ENCODE measurements at regions not wholly inside any gene's neighbourhood (a gene's known extent, or its start where the extent isn't known, plus 50 kb on each side); places are given as distances from the start of the nearest gene placed in this dataset.
A peak's percentile ranks its signal among the peaks of the same experiment; 100 is the strongest.

DNA sequence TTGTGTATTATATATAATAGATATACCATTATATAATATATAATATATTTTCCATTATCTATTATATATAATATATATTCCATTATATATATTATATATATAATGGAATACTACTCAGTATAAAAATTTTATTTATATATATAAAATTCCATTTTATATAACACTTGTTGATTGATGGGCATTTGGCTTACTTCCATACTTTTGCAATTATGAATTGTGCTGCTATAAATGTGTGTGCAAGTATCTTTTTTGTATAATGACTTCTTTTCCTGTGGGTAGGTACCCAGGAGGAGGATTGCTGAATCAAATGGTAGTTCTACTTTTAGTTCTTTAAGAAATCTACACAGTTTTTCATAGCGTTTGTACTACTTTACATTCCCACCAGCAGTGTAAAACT lies 1211.1 kb downstream of the NCAM2 start:
- ATAC-seq (no peak), DNase-seq (no peak)
- intact Hi-C loops (cut with DNase I, micrococcal nuclease) = no loop called here
- ChIA-PET CTCF (no interaction called here), POLR2A (no interaction called here)
- peaks cover 3% of the 10 kb centered on the region for H3K9me3 Mint-ChIP-seq (ENCODE audit: low read depth)
- no peaks in the 10 kb centered on the region for H3K4me1 Mint-ChIP-seq
- no peak overlapping the region for H3K4me3 Mint-ChIP-seq
- H3K27ac Mint-ChIP-seq = no peak overlapping the region
- H3K36me3 Mint-ChIP-seq (ENCODE audit: low read depth) = no peaks in the 10 kb centered on the region
- H3K27me3 Mint-ChIP-seq = no peaks in the 10 kb centered on the region

GRCh38 chr21:22211943-22212342 lies 1213.7 kb downstream of the NCAM2 start:
- DNase-seq (no peak), ATAC-seq (no peak)
- H3K4me3 Mint-ChIP-seq = no peak overlapping the region
- POLR2A ChIA-PET = no interaction called here
- H3K36me3 Mint-ChIP-seq (ENCODE audit: low read depth) = no peaks in the 10 kb centered on the region
- H3K27me3 Mint-ChIP-seq = no peaks in the 10 kb centered on the region
- CTCF ChIA-PET = no interaction called here
- peaks cover 5% of the 10 kb centered on the region for H3K9me3 Mint-ChIP-seq (ENCODE audit: low read depth)
- no peaks in the 10 kb centered on the region for H3K4me1 Mint-ChIP-seq
- intact Hi-C loops (cut with DNase I, micrococcal nuclease) = no loop called here
- no peak overlapping the region for H3K27ac Mint-ChIP-seq

DNA sequence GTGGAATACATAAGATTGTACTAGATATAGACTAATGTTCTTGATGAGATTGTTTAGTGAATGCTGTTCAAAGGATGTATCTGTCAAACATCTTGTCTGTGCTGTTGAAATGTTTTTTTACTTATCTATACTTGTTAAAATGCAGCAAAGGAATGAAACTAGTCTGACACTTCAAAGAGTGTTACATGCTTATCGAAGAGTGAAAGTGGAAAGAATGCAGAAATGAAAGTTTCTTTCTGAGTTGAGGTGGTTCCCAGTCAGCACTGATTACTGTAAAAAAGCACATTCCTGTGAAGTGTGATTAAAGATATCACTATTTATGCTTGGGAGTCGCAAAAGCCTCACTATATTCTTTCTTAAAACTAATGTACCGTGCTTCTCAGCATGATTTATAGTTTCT lies 1225.2 kb downstream of the NCAM2 start:
- H3K4me1 Mint-ChIP-seq = peaks cover 12% of the 10 kb centered on the region
- H3K27me3 Mint-ChIP-seq = no peaks in the 10 kb centered on the region
- H3K36me3 Mint-ChIP-seq (ENCODE audit: low read depth) = no peaks in the 10 kb centered on the region
- no peaks in the 10 kb centered on the region for H3K9me3 Mint-ChIP-seq (ENCODE audit: low read depth)
- H3K27ac Mint-ChIP-seq = no peak overlapping the region
- peak; percentile 97 for ATAC-seq
- no peak overlapping the region for H3K4me3 Mint-ChIP-seq
- POLR2A ChIA-PET = no interaction called here
- intact Hi-C loops (cut with DNase I, micrococcal nuclease) = loop anchor here (1.0 to 10.0 kb wide), 2 partner anchors 39 to 311 kb away; no protein-coding TSS in a partner anchor
- CTCF ChIA-PET = no interaction called here
- no peak for DNase-seq

DNA sequence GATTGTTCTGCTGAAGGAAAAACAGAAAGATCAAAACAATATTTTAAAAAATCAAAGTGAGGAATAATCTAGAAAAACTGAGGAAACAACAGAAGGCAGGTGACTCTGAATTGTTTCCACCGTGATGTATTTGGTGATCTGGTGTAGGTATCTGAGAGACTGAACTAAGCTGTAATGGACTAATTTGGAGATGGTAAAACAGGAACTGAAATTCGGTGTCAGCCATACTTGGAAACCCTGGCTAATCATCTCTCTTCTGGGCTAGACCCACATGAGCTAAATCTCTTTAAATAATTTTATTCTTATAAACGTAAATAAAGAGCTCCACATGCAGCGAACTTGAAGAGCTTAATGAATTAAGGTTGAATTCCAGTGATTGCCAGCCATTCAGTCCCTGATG lies 1226.1 kb downstream of the NCAM2 start:
- Mint-ChIP-seq H3K27ac (no peak overlapping the region), H3K36me3 (ENCODE audit: low read depth) (no peaks in the 10 kb centered on the region), H3K4me3 (no peak overlapping the region), H3K4me1 (peaks cover 12% of the 10 kb centered on the region), H3K9me3 (ENCODE audit: low read depth) (no peaks in the 10 kb centered on the region), H3K27me3 (no peaks in the 10 kb centered on the region)
- ChIA-PET POLR2A (no interaction called here), CTCF (no interaction called here)
- no peak for DNase-seq
- intact Hi-C loops (cut with DNase I, micrococcal nuclease) = loop anchor here in 1 of 2 experiments (10.0 kb wide), 1 partner anchor 311 kb away; no protein-coding TSS in a partner anchor
- ATAC-seq = no peak

- Mint-ChIP-seq H3K27me3 (no peaks in the 10 kb centered on the region), H3K27ac (no peak overlapping the region), H3K36me3 (ENCODE audit: low read depth) (no peaks in the 10 kb centered on the region), H3K9me3 (ENCODE audit: low read depth) (no peaks in the 10 kb centered on the region), H3K4me1 (peaks cover 12% of the 10 kb centered on the region), H3K4me3 (no peak overlapping the region)
- ChIA-PET POLR2A (no interaction called here), CTCF (no interaction called here)
- no peak for ATAC-seq
- no peak for DNase-seq
- intact Hi-C loops (cut with DNase I, micrococcal nuclease) = loop anchor here in 1 of 2 experiments (10.0 kb wide), 1 partner anchor 310 kb away; no protein-coding TSS in a partner anchor
Observed at GRCh38 chr21:22225299-22225698, 1227.1 kb downstream of the NCAM2 start.

GRCh38 chr21:22231013-22231412 lies 1232.8 kb downstream of the NCAM2 start:
- Mint-ChIP-seq H3K4me3 (no peak overlapping the region), H3K27me3 (no peaks in the 10 kb centered on the region), H3K27ac (no peak overlapping the region), H3K4me1 (no peaks in the 10 kb centered on the region), H3K36me3 (ENCODE audit: low read depth) (no peaks in the 10 kb centered on the region), H3K9me3 (ENCODE audit: low read depth) (no peaks in the 10 kb centered on the region)
- POLR2A ChIA-PET = no interaction called here
- ATAC-seq (no peak), DNase-seq (no peak)
- intact Hi-C loops (cut with DNase I, micrococcal nuclease) = no loop called here
- CTCF ChIA-PET = no interaction called here

DNA sequence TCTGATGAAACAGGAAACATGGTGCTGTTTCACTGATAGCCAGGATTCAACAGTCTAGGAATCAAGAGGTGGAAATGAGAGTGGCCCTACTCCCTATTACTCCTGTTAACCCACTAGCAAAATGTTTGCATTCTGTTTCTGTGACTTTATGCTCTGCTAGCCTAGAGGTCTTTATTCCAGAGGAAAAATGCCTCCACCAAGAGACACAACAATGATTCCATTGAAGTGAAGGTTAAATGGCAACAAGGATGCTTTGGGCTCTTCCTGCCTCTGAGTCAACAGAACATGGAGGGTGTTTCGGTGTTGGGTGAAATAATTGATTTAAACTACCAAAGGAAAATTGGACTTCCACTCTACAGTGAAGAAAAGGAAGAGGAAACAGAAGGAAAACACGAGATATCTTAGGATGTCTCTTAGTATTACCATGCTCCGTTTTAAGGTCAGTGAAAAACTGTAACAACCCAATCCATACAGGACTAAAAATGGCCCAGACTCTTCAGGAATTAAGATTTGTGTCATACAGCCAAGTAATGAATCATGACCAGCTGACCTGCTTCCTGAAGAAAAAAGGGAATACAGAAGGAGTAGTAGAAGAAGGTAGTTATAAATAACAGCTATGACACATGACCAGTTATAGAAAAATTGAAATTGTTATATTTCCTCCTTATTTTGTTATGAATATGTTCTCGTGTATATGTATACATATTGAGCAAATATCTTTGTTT lies 1237.8 kb downstream of the NCAM2 start:
- CTCF ChIA-PET = no interaction called here
- H3K4me1 Mint-ChIP-seq = no peaks in the 10 kb centered on the region
- no peaks in the 10 kb centered on the region for H3K36me3 Mint-ChIP-seq (ENCODE audit: low read depth)
- ATAC-seq (no peak), DNase-seq (no peak)
- intact Hi-C loops (cut with DNase I, micrococcal nuclease) = no loop called here
- H3K27ac Mint-ChIP-seq = no peak overlapping the region
- H3K27me3 Mint-ChIP-seq = no peaks in the 10 kb centered on the region
- no peak overlapping the region for H3K4me3 Mint-ChIP-seq
- peaks cover 7% of the 10 kb centered on the region for H3K9me3 Mint-ChIP-seq (ENCODE audit: low read depth)
- POLR2A ChIA-PET = no interaction called here

- POLR2A ChIA-PET = no interaction called here
Observed at GRCh38 chr21:22244516-22244915, 1246.3 kb downstream of the NCAM2 start.

DNA sequence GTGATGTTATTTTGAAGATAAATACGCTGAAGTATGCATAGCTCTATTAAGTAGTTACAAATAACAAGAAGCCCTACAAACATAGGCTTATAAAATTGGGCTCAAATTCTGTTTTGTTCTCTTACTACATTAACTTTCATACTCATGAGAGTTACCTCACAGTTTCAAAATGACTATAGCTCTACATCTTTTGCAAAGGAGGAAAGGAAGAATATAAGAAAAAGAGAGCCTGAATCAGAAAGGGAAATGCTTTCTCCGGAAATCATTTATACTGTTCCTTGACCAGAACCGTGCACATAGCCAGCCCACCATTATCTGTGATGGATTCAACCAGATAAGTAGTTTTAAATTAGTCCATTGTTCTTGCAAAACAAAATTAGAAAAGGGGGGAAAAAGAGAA lies 1252.1 kb downstream of the NCAM2 start:
- H3K9me3 Mint-ChIP-seq (ENCODE audit: low read depth) = no peaks in the 10 kb centered on the region
- intact Hi-C loops (cut with DNase I, micrococcal nuclease) = no loop called here
- H3K36me3 Mint-ChIP-seq (ENCODE audit: low read depth) = no peaks in the 10 kb centered on the region
- peaks cover 6% of the 10 kb centered on the region for H3K4me1 Mint-ChIP-seq
- POLR2A ChIA-PET = no interaction called here
- DNase-seq (no peak), ATAC-seq (no peak)
- no peaks in the 10 kb centered on the region for H3K27me3 Mint-ChIP-seq
- CTCF ChIA-PET = no interaction called here
- no peak overlapping the region for H3K4me3 Mint-ChIP-seq
- H3K27ac Mint-ChIP-seq = no peak overlapping the region

More at GRCh38 chr21:22244516-22244915, 1246.3 kb downstream of the NCAM2 start:
- ATAC-seq (no peak), DNase-seq (no peak)
- no peaks in the 10 kb centered on the region for H3K4me1 Mint-ChIP-seq
- CTCF ChIA-PET = no interaction called here
- H3K9me3 Mint-ChIP-seq (ENCODE audit: low read depth) = no peaks in the 10 kb centered on the region
- no peaks in the 10 kb centered on the region for H3K27me3 Mint-ChIP-seq
- no peak overlapping the region for H3K27ac Mint-ChIP-seq
- intact Hi-C loops (cut with DNase I, micrococcal nuclease) = no loop called here
- no peaks in the 10 kb centered on the region for H3K36me3 Mint-ChIP-seq (ENCODE audit: low read depth)
- H3K4me3 Mint-ChIP-seq = no peak overlapping the region

- H3K36me3 Mint-ChIP-seq (ENCODE audit: low read depth) = no peaks in the 10 kb centered on the region
- no peaks in the 10 kb centered on the region for H3K27me3 Mint-ChIP-seq
- H3K4me3 Mint-ChIP-seq = no peak overlapping the region
- intact Hi-C loops (cut with DNase I, micrococcal nuclease) = no loop called here
- ATAC-seq (no peak), DNase-seq (no peak)
- ChIA-PET CTCF (no interaction called here), POLR2A (no interaction called here)
- H3K4me1 Mint-ChIP-seq = peaks cover 6% of the 10 kb centered on the region
- no peak overlapping the region for H3K27ac Mint-ChIP-seq
- H3K9me3 Mint-ChIP-seq (ENCODE audit: low read depth) = no peaks in the 10 kb centered on the region
Observed at GRCh38 chr21:22253761-22254160, 1255.6 kb downstream of the NCAM2 start.

DNA sequence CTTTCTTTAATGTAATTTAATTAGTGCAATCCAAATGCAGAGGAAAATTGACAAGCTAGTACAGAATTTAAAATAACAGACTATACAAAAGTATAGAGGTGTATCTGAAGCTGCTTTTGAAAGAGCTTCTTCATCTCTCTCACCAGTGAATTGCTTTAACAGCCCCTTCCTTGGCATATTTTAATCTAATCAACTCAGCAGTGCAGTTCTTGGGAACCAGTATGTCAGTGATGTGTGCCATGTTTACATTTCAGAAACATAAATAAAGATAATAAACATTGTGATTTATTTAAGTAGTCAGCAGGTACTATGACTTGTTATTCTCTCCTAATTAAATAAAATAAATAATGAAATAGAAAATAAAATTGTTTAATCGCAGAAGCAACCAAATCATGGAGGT lies 1260.6 kb downstream of the NCAM2 start:
- H3K36me3 Mint-ChIP-seq (ENCODE audit: low read depth) = no peaks in the 10 kb centered on the region
- H3K4me1 Mint-ChIP-seq = no peaks in the 10 kb centered on the region
- no peak overlapping the region for H3K4me3 Mint-ChIP-seq
- no peaks in the 10 kb centered on the region for H3K27me3 Mint-ChIP-seq
- no peak overlapping the region for H3K27ac Mint-ChIP-seq
- ChIA-PET CTCF (no interaction called here), POLR2A (no interaction called here)
- no peaks in the 10 kb centered on the region for H3K9me3 Mint-ChIP-seq (ENCODE audit: low read depth)
- DNase-seq (no peak), ATAC-seq (no peak)
- intact Hi-C loops (cut with DNase I, micrococcal nuclease) = no loop called here

DNA sequence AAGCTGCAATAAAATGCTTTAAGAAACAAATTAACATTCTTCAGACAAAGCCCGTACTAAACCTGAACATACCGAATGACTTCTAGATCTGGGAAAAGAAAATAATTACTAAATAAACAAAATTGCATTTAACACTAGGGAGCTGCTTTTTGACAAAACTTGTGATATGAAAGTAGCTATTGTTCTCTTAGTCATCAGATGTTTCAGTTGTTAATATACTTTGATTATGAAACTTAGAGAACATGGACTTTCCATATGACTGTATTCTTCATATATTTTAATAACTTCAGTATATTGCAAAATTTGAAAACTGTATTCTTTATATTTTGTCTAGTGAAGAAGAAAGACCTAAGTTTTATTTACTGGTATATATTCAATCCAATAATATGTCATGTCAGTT lies 1262.1 kb downstream of the NCAM2 start:
- Mint-ChIP-seq H3K9me3 (ENCODE audit: low read depth) (no peaks in the 10 kb centered on the region), H3K4me3 (no peak overlapping the region), H3K36me3 (ENCODE audit: low read depth) (no peaks in the 10 kb centered on the region), H3K27me3 (no peaks in the 10 kb centered on the region), H3K4me1 (no peaks in the 10 kb centered on the region), H3K27ac (no peak overlapping the region)
- CTCF ChIA-PET = interaction anchor here (1.2 kb wide), 1 partner anchor 10 kb away, joined by 3 read pairs; no protein-coding TSS in a partner anchor
- POLR2A ChIA-PET = no interaction called here
- ATAC-seq = no peak
- intact Hi-C loops (cut with DNase I, micrococcal nuclease) = no loop called here
- no peak for DNase-seq

GRCh38 chr21:22263890-22264289 lies 1265.7 kb downstream of the NCAM2 start:
- Mint-ChIP-seq H3K4me3 (no peak overlapping the region), H3K9me3 (ENCODE audit: low read depth) (peaks cover 4% of the 10 kb centered on the region), H3K36me3 (ENCODE audit: low read depth) (no peaks in the 10 kb centered on the region), H3K4me1 (no peaks in the 10 kb centered on the region), H3K27me3 (no peaks in the 10 kb centered on the region), H3K27ac (no peak overlapping the region)
- no peak for DNase-seq
- no peak for ATAC-seq
- intact Hi-C loops (cut with DNase I, micrococcal nuclease) = no loop called here
- ChIA-PET CTCF (no interaction called here), POLR2A (no interaction called here)
